Transverse colon (tissue), 4 donors: ENCODE measurements at regions not wholly inside any gene's neighbourhood (a gene's known extent, or its start where the extent isn't known, plus 50 kb on each side); places are given as distances from the start of the nearest gene placed in this dataset.

Experiments used
- POLR2A ChIP-seq: fragments of 450-650 bp; IDR thresholded peaks from one replicate; pipeline ENCODE4 v1.6.1; 2016; ENCODE audit warnings: antibody characterized with exemption, mild to moderate bottlenecking, moderate library complexity
- POLR2AphosphoS5 ChIP-seq, 3 donors: sonication (generic); formaldehyde crosslinking; IDR thresholded peaks; one replicate each; pipeline ENCODE4 v1.6.1; 2016; ENCODE audit warnings: antibody characterized with exemption in 3 of 3
- TF ChIP-seq, protein P1 (sequence below), 5 experiments: fragments of 200-600 bp in 3 of 5; fragments of 450-650 bp in 2 of 5; sonication (generic) in 3 of 5; IDR thresholded peaks; 1 replicate in 2 of 5; 2 replicates in 3 of 5; pipeline ENCODE4 v1.5.1; 2016 to 2017; ENCODE audit warnings: antibody characterized with exemption in 5 of 5, inconsistent platforms in 3 of 5, mild to moderate bottlenecking in 2 of 5, moderate library complexity in 1 of 5

GRCh38 chr4:181799561-181800069, 443.6 kb upstream of the TENM3 start:
- TF ChIP-seq, protein P1, sequence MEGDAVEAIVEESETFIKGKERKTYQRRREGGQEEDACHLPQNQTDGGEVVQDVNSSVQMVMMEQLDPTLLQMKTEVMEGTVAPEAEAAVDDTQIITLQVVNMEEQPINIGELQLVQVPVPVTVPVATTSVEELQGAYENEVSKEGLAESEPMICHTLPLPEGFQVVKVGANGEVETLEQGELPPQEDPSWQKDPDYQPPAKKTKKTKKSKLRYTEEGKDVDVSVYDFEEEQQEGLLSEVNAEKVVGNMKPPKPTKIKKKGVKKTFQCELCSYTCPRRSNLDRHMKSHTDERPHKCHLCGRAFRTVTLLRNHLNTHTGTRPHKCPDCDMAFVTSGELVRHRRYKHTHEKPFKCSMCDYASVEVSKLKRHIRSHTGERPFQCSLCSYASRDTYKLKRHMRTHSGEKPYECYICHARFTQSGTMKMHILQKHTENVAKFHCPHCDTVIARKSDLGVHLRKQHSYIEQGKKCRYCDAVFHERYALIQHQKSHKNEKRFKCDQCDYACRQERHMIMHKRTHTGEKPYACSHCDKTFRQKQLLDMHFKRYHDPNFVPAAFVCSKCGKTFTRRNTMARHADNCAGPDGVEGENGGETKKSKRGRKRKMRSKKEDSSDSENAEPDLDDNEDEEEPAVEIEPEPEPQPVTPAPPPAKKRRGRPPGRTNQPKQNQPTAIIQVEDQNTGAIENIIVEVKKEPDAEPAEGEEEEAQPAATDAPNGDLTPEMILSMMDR (IDR thresholded peaks at IDR 0.05), result no peak
- TF ChIP-seq POLR2AphosphoS5 (IDR thresholded peaks at IDR 0.05) (no peak), POLR2A (no peak)
